ENCODE measurements at regions not wholly inside any gene's neighbourhood (a gene's known extent, or its start where the extent isn't known, plus 50 kb on each side); places are given as distances from the start of the nearest gene placed in this dataset.
"Not testable (repeated sequence)": the region's sequence is repeated elsewhere in the genome, so short reads cannot be mapped to it uniquely, and the experiment has no call there.

GRCh38 chr4:103982454-103982853 is 262.7 kb upstream of the TACR3 start:
- DNase-seq, result no peak

GRCh38 chr4:103948244-103949018 is 228.6 kb upstream of the TACR3 start:
- DNase-seq, result no peak

- no peak for DNase-seq
Measured at GRCh38 chr4:103947617-103948016, 227.8 kb upstream of the TACR3 start.

GRCh38 chr4:103946621-103947268 is 227.0 kb upstream of the TACR3 start:
- not testable (repeated sequence) for DNase-seq

- DNase-seq, result no peak
Measured at GRCh38 chr4:103938488-103938887, 218.7 kb upstream of the TACR3 start.

DNA sequence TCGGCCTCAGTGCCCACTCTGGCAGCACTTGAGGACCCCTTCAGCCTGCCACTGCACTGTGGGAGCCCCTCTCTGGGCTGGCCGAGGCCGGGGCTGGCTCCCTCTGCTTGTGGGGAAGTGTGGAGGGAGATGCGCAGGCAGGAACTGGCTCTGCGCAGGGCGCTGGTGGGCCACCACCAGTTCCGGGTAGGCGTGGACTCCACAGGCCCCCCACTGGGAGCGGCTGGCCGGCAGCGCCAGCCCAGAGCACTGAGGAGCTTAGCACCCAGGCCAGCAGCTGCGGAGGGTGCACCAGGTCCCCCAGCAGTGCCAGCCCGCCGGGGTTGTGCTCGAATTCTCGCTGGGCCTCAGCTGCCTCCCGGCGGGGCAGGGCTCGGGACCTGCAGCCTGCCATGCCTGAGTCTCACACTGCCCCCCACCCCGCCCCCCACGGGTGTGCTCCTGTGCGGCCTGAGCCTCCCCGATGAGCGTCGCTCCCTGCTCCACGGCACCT is 216.9 kb upstream of the TACR3 start:
- DNase-seq, result no peak

- DNase-seq, result no peak
Measured at GRCh38 chr4:103934178-103934789, 214.5 kb upstream of the TACR3 start.

- no peak for DNase-seq
Measured at GRCh38 chr4:103928370-103928769, 208.6 kb upstream of the TACR3 start.

DNA sequence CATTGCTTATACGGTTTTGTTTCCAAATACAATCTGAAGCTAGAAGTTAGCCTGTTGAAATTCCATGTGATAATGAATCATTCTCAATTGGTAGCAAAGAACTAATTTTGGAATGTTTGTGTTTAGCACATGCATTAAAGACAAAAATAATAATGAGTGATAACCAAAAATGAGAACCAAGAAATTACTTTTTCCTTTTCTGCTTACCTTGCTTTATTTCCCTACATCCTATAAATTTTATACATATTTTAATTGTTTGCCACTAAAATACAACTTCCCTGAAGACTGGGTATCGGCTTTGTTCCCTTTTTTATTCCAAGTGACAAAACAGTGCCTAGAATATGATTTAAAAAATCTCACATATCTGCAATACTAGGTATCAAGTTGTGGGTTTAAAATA is 203.8 kb upstream of the TACR3 start:
- DNase-seq, result no peak

DNA sequence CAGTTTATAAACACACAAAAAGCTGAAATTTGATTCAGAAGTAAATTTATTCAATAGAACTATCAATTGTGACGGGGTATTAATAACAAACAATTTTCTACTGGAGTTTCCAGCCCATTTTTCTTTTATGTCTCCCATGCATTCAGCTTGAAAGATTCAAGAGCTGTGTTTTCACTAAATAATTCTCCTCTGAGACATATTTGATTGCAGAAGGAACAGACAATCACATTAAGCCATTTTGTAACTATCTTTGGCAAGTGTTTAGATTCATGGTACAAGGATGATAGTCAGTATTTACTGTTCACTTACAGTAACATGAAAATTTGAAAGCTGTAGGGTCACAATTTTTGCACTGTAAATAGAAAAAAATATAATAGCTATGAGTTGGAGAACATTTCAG is 198.4 kb upstream of the TACR3 start:
- no peak for DNase-seq

DNA sequence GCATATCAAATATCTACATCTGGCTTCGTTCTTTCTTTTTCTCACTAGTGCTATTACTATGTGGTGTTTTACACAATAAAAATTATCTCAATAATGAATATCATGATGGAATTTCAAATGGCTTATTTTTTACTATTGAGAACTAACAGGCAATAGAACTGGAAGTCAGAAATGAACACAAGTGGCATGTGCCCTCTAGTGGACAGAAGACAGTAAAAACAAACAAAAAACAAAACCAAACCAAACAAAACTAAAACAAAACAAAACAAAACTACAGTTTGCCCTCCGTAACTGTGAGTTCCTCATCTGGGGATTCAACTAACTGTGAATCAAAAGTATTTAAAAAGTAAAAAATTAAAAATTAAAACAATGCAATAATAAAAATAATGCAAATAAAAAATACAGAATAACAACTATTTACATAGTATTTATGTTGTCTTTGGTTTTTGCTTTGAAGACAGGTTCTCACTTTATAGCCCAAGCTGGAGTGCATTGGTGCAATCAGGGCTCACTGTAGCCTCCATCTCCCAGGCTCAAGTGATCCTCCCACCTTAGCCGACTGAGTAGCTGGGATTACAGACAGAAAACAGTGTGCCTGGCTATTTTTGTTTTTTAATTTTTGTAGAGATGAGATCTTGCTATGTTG is 195.6 kb upstream of the TACR3 start:
- no peak for DNase-seq

GRCh38 chr4:103907414-103907813 is 187.6 kb upstream of the TACR3 start:
- DNase-seq, result no peak

GRCh38 chr4:103904123-103904522 is 184.3 kb upstream of the TACR3 start:
- DNase-seq, result no peak

- no peak for DNase-seq
Measured at GRCh38 chr4:103902730-103903129, 182.9 kb upstream of the TACR3 start.

DNA sequence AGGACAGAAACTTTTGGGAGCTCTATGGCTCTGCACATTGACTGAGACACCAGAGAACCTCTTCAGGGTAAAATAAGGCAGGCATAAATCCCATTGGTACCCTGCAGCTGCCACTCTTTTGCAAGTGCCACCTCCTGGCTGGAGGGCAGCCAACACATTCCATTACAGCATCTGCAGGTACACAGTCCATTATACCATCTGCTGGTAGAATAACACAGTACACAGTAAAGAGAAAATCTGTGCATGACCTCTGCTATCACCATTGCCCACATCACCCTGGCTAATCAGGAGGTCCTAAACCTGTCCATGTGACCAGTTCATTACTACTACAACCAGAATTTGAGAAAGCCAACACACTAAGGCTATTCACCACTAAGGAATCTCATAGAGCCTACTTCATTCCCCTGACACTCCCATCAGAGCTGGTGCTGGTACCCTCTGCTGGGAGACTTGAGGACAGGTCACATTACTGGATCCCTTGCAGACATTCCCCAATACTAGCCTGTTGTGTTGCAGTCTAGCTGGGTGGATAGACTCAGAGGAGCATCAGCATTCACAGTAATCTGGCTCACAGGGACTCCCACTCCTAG is 176.2 kb upstream of the TACR3 start:
- DNase-seq, result no peak

DNA sequence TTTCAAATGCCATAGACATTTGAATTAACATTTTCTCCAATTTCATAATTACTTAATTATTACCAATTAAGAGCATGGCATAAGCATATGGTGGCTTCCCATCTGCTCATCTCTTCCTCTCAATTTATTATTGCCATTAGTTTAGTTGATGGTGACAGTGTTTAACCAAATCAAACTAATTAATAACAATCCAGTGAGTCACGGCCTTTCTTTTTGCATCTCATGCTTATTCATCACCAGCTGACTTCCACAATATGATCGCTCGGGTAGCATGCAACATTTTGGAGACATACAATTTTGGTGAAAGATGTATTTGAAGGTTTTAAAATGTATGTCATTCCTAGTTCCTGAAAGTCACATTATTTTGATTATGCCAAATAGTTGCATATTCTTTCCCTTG is 172.8 kb upstream of the TACR3 start:
- no peak for DNase-seq

GRCh38 chr4:103887191-103887590 is 167.4 kb upstream of the TACR3 start:
- DNase-seq, result no peak

- no peak for DNase-seq
Measured at GRCh38 chr4:103885152-103885551, 165.4 kb upstream of the TACR3 start.

GRCh38 chr4:103867311-103867710 is 147.5 kb upstream of the TACR3 start:
- no peak for DNase-seq

- DNase-seq, result no peak
Measured at GRCh38 chr4:103853627-103854026, 133.8 kb upstream of the TACR3 start.

DNA sequence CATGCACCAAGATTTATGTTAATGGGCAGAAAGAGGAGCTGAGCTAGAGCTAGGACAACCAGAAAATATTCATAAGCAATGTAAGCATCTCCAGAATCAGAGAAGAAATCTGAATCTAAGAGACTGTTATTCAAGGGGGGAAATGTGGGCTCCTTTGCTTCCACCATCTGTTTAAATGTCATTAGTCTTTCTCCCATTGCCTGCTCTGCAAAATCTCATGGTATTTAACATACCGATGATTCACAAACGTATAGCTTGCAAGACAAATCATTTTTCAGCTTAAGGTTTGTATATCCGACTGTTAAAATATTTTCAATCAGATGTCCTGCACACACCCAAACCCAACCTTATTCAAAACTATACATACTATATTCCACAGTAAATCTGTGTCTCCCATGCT is 133.4 kb upstream of the TACR3 start:
- DNase-seq, result no peak

- no peak for DNase-seq
Measured at GRCh38 chr4:103845075-103845474, 125.3 kb upstream of the TACR3 start.

DNA sequence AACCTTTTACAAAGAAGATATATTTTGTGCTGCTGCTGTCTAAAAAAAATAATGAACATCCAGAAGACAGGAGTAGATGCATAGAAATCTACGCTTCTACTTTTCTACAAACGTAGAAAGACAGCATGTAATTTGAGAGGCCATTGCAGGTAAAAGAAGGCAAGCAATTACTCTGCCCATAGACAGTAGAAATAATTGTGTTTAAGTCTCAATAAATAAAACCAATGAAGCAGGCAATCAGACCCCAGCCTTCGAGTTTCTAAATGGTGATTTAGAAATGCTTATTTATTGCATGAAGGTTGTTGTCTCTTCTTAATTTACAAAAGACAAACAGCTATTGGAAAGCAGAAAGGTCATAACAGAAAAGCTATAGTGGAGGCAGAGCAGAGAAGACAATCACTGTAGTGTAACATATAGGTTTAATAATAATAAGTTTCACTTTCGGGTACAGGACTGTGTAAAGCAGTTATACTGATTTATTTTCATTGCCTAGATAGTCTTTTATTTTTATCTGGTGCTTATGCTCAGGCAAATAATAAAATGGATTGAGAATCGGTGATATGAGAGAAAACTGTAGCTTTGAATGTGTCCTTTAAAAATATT is 123.0 kb upstream of the TACR3 start:
- DNase-seq, result no peak
